Hepatocyte (in vitro differentiated cells): ENCODE measurements at regions not wholly inside any gene's neighbourhood (a gene's known extent, or its start where the extent isn't known, plus 50 kb on each side); places are given as distances from the start of the nearest gene placed in this dataset.

ENCODE experiments used
- CTCF ChIP-seq: fragments of 200-600 bp; sonication (generic); IDR thresholded peaks from 2 replicates; pipeline ENCODE4 v1.5.1; 2016; ENCODE audit warnings: antibody characterized with exemption, mild to moderate bottlenecking; ENCODE audit not compliant: poor library complexity
- EZH2phosphoT487 ChIP-seq: fragments of 200-600 bp; sonication (generic); IDR thresholded peaks from one replicate; pipeline ENCODE4 v1.6.1; 2018; ENCODE audit warnings: antibody characterized with exemption, mild to moderate bottlenecking, low read depth, moderate library complexity; ENCODE audit not compliant: unreplicated experiment, severe bottlenecking

GRCh38 chr6:33958526-33959328 is 154.9 kb upstream of the MLN start:
- no peak for TF ChIP-seq EZH2phosphoT487
- TF ChIP-seq CTCF = peak; percentile 29
